GM19035 (cell line): ENCODE measurements at regions not wholly inside any gene's neighbourhood (a gene's known extent, or its start where the extent isn't known, plus 50 kb on each side); places are given as distances from the start of the nearest gene placed in this dataset.
"Not testable (repeated sequence)": the region's sequence is repeated elsewhere in the genome, so short reads cannot be mapped to it uniquely, and the experiment has no call there.

Source experiments
- ATAC-seq: cut with Tn5 transposase; IDR thresholded peaks from one replicate; pipeline ENCODE4 v1.9.1; 2021; ENCODE audit not compliant: unreplicated experiment

DNA sequence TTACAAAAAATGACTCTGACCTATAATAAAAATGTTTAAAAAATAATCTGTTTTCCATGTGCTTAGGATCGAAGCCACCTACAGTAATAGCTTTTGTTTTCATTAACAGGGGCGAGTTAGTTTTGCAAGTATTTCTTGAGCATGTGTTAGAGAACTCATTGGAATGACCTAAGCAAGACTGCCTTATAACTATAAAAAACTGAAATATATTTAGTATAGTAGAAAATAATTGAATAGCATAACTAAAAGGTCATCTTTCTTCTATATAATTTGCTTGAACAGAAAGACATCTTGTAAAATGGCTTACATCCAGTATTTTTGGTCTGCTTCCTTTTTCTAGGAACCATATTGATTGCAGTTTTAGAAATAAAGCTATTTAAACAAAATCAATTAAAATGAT is 241.5 kb upstream of the NRIP1 start:
- no peak for ATAC-seq

DNA sequence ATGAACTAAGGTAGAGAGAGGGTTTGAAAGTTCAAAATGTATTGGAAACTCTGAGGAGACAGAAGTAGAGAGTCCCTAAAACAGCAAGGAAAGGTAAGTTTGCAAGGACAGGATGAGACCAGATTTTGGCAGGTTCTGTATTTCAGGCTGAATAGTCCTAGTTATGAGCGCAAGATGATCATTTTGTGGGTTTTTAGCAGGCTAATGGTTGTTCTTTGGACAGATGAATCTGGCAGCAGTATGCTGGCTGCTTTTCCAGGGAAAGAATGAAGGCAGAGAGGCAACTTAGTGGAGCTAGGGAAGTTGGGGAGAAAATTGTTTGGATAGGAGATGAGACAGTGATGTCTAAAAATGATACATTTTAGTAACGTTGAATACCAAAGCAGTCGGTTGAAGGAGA is 243.5 kb upstream of the NRIP1 start:
- ATAC-seq = no peak

DNA sequence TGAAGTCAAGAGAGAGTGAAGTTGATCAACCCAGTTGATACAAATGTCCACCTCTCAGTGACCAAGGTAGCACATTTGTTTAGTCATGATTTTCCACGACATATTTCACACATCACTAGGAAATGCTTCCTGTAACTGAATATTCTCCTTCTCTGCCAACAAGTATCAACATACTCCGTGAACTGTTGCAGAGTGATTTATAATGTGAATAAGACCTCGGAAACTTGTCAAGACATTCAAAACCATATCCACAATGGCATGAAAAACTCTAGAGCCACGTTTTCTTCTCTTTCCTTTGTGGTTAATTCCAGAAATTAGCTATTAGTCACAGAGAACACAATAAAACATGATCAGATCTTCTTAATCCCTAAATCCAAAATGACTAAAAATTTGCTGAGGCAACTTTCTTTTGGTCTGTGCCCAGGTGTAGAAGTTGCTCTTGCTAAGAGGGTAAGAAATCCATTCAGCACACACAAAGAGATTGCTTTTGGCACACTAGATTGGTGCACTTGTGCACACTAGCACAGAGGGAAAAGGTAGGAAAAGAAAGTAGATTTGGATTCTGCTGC is 244.3 kb upstream of the NRIP1 start:
- no peak for ATAC-seq

DNA sequence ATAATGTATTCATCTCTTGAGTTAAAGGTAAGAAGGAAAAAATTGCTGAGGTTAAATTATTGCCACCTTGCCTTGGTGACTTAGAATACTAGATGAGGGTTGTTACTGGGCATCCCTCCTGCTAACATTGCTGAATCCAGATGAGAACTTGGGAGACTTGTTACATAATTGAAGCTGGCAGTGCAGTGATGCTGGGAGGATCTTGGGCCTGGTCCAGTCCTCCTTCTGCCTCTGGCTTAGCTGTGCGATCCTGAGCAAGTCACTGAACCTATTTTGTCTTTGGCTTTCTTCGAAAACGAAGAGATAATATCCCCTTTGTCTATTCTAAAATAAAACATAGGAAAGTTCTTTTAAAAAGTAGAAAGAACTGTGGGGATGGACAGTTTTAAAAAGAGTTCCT is 244.9 kb upstream of the NRIP1 start:
- ATAC-seq = no peak

DNA sequence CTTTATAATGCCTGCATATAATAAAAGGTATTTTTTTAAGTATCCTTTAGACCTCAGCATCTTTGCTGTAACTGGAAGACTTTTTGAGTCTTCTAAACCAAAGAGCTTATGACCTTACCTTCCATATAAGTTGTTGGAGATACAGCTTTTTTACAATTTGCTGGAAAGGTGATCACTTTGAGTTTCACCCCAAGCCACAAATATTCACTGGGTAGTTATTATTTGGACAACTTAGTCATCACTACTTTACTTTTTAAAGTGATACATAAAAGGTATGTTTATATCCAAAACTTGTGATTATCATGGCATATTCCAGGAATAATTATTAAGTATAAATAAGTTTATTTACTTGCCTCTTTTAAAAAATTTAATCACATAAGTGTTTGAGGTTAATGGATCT is 246.7 kb upstream of the NRIP1 start:
- no peak for ATAC-seq

DNA sequence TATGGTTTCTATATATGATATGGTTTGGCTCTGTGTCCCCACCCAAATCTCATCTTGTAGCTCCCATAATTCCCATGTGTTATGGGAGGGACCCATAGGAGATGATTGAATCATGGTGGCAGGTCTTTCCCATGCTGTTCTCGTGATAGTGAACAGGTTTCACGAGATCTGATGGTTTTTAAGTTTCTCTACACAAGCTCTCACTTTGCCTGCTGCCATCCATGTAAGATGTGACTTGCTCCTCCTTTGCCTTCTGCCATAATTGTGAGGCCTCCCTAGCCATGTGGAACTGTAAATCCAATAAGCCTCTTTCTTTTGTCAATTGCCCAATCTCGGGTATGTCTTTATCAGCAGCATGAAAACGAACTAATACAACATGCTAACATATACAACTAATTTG is 252.2 kb upstream of the NRIP1 start:
- ATAC-seq = not testable (repeated sequence)

DNA sequence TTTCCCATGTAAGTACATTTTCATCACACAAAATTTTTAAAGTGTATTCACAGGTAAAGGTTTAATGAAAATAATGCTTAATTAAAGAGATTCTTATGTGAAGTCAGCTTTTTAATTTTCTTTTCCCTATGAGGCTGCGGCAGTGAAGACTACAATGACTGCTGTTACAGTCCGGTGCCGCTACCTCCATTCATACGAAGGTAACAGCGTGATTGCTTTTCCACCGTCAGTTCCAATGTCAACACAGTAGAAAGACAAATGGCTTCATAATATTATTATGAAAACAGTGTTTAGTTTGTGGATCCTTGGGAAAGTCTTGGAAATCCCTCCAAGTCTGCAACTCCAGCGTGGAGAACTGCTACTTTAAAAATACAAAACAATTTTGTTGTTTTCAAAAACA is 254.9 kb upstream of the NRIP1 start:
- no peak for ATAC-seq

DNA sequence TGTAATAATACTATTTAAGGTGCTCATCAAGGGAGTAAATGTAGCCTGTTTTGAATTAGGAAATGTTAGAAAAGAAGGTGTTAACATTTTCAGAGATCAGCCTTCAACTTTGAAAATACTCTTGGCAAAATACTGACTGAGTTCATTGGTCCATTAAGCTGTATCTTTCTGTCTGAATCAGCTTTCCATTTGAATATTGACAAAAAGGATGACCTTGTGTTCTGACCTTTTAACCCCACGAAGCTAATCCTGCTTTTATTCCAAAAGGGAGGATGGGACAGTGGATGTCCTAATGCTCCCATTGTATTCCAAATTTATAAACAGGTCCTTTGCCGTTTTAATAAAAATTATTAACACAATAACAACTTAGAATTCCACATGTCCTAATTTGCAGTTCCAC is 259.7 kb upstream of the NRIP1 start:
- ATAC-seq = no peak

DNA sequence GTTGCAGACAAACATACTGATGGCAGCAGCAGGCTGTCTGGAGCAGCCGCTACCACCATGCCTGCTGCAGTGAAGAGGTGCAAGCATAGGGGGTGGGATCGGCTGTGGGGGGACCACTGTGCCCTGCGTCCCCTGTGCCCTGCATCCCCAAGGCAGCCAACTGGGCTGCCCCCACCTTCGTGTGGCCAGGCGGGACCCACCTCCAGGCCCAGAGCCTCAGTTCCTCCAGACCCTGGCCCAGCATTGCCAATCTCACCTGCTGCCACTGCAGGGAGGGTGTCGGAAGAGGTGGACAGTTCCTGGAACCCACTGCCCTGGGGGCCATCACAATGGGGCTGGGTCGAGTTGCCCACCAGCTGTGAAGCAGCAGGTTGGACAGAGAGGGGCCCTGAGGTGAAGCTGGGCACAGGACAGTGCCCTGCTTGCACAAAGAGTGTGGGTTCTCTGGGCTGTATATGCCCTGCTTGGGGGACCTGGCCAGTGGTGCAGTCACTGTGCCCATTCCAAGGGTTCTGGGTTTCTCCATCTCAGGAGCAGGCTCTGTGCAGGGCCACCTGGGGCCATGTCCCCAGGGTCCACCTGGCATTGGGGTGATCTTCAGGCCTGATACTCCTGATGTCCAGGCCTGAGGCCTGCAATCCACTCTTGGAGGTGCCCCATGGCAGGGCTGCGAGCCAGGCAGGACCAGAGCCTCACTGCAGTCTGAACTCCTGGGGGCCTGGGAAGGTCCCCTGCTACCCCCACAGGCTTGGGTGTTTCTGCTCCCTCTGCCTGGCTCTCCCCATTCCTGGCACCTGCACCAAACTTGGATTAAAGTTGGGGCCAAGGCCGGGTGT is 261.4 kb upstream of the NRIP1 start:
- ATAC-seq = no peak

DNA sequence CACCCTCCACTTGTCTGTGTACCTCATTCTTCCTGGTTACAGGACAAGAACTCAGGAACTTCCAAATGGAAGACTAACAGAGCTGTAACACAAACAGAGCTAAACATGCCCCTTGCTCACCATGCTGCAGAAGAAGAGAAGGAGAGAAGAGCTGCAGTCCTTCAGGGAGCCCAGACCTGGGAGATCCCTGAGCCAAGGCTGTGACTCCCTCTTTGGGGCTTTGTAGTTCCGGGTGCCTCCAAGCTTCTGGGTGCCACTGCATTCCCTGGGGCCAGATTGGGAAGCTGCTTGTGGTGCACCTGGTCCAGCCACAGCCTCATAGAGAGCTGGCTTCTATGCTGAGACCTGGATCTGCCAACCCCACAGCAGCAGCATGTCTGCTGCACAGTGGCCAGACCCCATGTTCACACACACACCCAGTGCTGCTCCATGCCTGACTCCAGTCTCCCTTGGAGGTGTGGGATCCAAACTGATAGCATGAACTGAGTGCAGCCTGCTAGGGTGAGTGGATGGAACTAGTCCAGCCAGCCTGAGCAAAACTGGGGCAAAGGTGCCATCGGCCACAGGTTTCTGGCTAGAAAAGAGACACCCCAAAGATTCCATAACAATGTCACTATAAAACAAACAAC is 263.0 kb upstream of the NRIP1 start:
- ATAC-seq = no peak

DNA sequence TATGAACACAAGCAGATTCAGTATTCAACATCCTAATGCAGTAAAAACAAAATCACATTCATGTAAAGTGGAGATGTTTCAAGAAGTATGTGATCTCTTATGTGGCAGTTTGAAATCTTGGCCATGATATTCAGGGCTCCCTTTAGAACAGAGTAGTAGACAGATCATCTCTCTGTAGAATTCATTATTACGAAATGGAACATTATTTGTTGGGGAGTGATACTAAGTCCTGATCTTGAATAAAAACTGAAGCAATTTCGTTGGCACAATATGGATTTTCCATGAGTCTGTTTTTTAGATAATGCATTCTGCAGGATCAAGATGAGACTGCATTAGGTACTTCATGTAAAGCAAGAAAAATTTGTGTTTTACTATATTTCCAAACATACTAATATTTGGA is 264.4 kb upstream of the NRIP1 start:
- no peak for ATAC-seq

DNA sequence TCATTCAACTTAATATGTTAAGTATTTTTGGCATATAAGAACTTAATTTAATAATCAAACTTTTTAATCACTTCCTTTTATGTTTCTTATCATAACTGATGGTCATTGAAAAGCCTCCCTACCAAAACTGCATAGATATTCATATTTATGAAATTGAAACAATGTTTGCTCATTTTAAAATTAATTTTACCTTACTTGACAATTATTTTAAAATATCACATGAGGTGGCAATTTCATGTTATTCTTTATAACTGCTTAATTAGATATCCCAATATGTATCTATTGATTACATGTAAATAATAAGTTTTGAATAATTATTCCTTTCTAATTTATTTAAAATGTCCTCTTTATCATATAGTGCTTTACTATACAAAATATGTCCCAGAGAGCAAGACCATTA is 266.1 kb upstream of the NRIP1 start:
- no peak for ATAC-seq

DNA sequence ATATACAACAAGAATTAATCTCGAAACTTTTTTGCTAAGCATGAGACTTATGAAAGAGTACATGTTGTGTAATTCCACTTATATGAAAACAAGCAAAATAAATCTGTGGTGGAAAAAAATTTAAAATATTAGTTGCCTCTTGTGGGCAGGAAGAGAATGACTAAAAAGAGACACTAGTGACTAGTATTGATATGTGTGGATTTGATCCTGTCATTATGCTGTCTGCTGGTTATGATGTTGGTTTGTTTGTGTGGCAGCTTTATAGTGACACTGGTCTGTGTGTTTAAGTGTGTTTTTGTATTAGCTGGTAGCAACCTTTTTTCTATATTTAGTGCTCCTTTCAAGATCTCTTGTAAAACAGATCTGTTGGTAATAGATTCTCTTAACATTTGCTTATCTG is 267.8 kb upstream of the NRIP1 start:
- ATAC-seq = no peak

DNA sequence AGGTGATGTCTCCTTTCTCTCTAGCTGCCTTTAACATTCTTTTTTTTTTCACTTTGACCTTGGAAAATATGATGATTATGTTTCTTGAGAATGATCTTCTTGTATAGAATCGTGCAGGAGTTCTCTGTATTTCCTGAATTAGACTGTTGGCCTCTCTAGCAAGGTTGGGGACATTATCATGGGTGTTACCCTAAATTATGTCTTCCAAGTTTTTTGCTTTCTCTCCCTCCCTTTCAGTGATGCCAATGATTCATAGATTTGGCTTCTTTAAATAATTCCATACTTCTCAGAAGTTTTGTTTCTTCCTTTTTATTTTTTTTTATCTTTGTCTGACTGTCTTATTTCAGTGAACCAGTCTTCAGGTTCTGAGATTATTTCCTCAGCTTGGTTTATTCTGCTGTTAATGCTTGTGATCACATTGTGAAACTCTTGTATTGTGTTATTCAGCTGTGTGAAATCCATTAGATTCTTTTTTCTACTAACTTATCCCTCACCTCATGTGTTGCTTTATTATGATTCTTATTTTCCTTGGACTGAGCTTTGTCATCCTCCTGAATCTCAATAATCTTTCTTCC is 268.4 kb upstream of the NRIP1 start:
- no peak for ATAC-seq

DNA sequence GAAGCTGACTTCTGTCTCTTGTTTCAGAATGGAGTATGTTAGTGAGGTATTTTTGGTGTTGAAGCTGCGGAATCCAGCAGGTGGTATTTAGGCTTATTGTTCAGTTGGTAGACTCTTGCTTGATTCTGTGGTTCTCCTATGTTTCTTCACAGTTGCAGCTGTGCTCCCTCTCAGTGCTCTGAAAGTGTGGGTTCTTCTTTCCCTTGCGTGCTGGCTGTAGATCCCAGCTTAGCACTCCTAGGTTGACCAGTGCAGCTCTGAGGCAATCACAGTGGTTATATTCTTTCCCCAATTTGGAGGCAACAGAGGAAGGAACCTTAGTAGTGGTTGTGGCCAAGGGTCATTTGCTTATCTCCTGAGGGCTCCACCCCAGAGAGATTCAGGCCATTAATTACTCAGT is 269.2 kb upstream of the NRIP1 start:
- no peak for ATAC-seq

DNA sequence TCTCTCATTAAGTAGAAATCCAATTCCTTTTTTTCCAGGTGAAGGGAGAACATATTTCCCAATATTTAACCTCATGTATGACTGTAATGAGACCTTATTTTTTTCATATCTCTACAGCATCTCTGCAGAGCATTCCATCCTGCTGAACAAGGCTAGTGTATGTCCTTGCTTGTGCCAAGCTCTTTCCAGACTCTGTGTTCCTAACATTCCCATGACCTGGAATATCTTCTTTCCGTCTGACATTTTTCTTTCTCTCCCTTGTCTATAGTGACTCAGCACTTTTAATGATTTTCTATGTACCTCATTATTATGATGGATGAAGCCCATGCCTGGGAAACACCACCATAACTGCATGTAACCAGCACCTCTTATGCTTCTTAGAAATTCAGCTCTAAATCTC is 278.3 kb upstream of the NRIP1 start:
- ATAC-seq = no peak

DNA sequence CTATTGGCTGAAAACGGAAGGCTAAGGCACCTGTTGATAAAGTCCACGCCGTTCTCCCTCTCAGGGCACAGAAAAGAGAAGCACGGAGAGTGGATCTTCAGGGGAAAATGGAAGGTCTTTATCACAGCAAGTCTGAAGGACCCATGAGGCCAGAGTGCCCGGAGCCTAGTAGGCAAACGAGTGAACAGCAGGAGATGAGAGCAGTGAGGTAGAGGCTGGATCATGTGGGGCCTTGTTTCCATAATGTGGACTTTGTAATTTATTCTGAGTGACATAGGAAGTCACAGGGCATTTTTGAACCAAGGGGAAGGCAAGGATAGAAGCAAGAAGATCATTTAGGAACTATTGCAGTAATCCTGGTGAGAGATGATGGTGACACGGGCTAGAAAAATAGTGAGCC is 287.2 kb upstream of the NRIP1 start:
- no peak for ATAC-seq

DNA sequence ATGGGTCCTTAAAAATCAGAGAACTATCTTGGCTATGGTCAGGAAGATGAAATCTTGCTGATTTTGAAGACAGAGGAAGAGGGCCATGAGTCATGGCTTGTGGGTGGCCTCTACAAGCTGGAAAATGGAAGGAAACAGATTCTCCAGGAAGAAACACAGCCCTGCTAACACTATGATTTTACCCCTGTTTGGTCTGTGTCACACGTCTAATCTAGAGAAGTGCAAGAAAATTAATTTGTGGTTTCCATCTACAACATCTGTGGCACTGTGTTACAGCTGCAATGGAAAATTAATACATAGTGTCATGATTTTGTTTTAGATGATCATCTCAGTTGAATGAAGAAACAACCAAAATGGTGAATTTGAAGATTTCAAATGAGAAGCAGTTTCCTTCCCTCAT is 288.7 kb upstream of the NRIP1 start:
- ATAC-seq = no peak

DNA sequence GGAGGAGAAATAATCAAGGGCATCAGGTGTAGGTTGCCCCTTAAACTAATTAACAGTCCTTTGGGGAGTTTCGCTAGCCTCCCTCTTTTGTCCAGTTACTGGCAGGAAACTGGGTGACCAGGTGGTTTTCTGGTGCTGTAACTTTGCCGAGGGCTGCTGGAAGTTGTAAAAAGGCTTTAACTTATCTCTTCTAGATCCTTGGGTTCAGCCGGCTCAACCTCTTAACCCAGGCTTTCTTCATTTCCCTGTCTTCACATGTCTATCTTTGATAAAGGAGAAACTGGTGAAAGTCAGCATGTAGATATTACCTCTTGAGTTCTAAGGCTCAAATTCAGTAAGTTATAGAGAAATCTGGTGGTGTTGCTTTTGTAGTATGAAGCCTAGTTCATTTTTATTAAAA is 289.7 kb upstream of the NRIP1 start:
- no peak for ATAC-seq

DNA sequence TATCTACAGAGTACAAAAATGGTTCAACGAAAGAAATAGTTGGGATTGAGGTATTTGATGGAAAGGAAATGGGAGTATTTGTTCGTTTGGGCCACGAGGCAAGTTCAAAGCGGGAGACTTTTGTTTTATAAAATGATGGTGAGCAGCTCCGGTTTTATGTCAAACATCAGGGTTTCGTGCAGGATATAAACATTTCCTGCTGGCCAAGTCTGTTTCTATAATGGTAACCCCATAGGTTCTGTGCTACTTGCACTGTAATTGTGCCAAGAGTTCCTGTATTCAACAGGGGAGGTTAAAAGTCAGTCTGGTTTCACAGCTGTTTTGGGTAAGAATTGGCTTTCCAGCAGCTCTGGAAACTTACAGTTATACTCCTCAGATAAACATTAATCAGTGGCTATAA is 290.3 kb upstream of the NRIP1 start:
- ATAC-seq = no peak

DNA sequence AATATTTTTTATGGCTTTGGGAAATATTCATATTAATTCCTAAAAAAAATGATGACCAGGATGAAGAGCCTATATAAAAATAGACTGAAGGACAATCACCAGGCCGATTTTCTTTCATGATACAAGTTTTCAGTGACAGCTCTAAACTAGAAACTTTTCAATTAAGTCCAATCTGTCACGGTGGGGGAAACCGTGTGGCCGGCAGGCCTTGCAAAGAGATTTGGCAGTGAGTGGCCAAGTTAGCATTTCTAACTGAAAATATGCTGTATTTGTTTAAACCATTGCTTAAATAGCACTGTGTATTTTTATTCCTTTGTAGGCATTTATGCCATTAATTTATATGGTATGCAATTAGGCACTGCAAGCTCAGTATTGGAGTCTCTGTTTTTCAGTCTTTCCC is 294.5 kb upstream of the NRIP1 start:
- no peak for ATAC-seq

DNA sequence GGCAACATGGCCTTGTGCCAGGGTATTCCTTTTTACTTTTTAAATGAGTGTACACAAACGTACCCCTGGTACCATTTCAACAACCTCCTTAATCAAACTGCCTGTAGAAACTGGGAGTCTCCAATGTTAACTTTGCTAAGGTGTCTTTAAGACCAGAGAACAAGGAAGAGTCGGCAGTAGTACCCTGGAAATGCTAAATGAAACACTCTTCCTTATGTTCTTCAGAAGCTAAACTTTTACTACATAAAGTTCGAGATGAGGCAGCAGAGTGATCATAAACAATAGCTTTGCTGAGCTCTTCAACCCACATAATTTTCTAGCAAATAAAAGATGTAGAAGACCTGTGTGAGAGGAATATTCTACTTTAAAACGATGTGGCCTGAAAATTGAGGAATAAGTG is 297.7 kb upstream of the NRIP1 start:
- no peak for ATAC-seq
